ENCODE measurements at regions not wholly inside any gene's neighbourhood (a gene's known extent, or its start where the extent isn't known, plus 50 kb on each side); places are given as distances from the start of the nearest gene placed in this dataset.

GRCh38 chr2:16832910-16833309, 167.3 kb upstream of the CYRIA start:
- DNase-seq (ENCODE audit: low read depth, low spot score): no peak
- TF ChIP-seq CTCF (IDR thresholded peaks at IDR 0.05; ENCODE audit: insufficient read depth, low read length, missing control alignments): no peak
- no peak overlapping the region for H3K4me3 ChIP-seq (ENCODE audit: low read depth, low read length)
- ChIA-PET CTCF (no interaction called here), POLR2A (no interaction called here)

GRCh38 chr2:16828828-16829160, 163.2 kb upstream of the CYRIA start:
- TF ChIP-seq CTCF (IDR thresholded peaks at IDR 0.05; ENCODE audit: insufficient read depth, low read length, missing control alignments): no peak
- ChIA-PET POLR2A (no interaction called here), CTCF (no interaction called here)
- H3K4me3 ChIP-seq (ENCODE audit: low read depth, low read length): no peak overlapping the region
- no peak for DNase-seq (ENCODE audit: low read depth, low spot score)

GRCh38 chr2:16828044-16828827, 162.6 kb upstream of the CYRIA start:
- no peak overlapping the region for H3K4me3 ChIP-seq (ENCODE audit: low read depth, low read length)
- POLR2A ChIA-PET: no interaction called here
- CTCF ChIA-PET: no interaction called here
- TF ChIP-seq CTCF (IDR thresholded peaks at IDR 0.05; ENCODE audit: insufficient read depth, low read length, missing control alignments): no peak
- no peak for DNase-seq (ENCODE audit: low read depth, low spot score)

GRCh38 chr2:16824472-16824871, 158.8 kb upstream of the CYRIA start:
- no peak overlapping the region for H3K4me3 ChIP-seq (ENCODE audit: low read depth, low read length)
- TF ChIP-seq CTCF (IDR thresholded peaks at IDR 0.05; ENCODE audit: insufficient read depth, low read length, missing control alignments): no peak
- no peak for DNase-seq (ENCODE audit: low read depth, low spot score)
- POLR2A ChIA-PET: no interaction called here
- CTCF ChIA-PET: no interaction called here

GRCh38 chr2:16821692-16822091, 156.1 kb upstream of the CYRIA start:
- ChIA-PET POLR2A (no interaction called here), CTCF (no interaction called here)
- H3K4me3 ChIP-seq (ENCODE audit: low read depth, low read length): no peak overlapping the region
- DNase-seq (ENCODE audit: low read depth, low spot score): no peak
- no peak for TF ChIP-seq CTCF (IDR thresholded peaks at IDR 0.05; ENCODE audit: insufficient read depth, low read length, missing control alignments)

GRCh38 chr2:16818203-16818556, 152.5 kb upstream of the CYRIA start:
- ChIA-PET POLR2A (no interaction called here), CTCF (no interaction called here)
- TF ChIP-seq CTCF (IDR thresholded peaks at IDR 0.05; ENCODE audit: insufficient read depth, low read length, missing control alignments): no peak
- H3K4me3 ChIP-seq (ENCODE audit: low read depth, low read length): no peak overlapping the region
- DNase-seq (ENCODE audit: low read depth, low spot score): no peak

All from AG04449 (cell line).